Progenitor cell of endocrine pancreas (in vitro differentiated cells): ENCODE measurements at regions not wholly inside any gene's neighbourhood (a gene's known extent, or its start where the extent isn't known, plus 50 kb on each side); places are given as distances from the start of the nearest gene placed in this dataset.

Source experiments
- DNase-seq: peaks from one replicate; pipeline ENCODE4 v3.0.0; 2021; ENCODE audit warnings: low spot score; ENCODE audit not compliant: unreplicated experiment
- H3K27ac Mint-ChIP-seq: 2 replicates; pipeline ENCODE4 v1.8.0; 2021; ENCODE audit warnings: mild to moderate bottlenecking, moderate library complexity, mixed read lengths
- H3K27me3 Mint-ChIP-seq: 2 replicates; pipeline ENCODE4 v1.8.0; 2021; ENCODE audit warnings: mixed read lengths
- H3K36me3 Mint-ChIP-seq: 2 replicates; pipeline ENCODE4 v1.8.0; 2022; ENCODE audit warnings: mixed read lengths; ENCODE audit not compliant: insufficient read depth
- H3K4me1 Mint-ChIP-seq: 2 replicates; pipeline ENCODE4 v1.8.0; 2021; ENCODE audit warnings: low read depth, mixed read lengths
- H3K4me3 Mint-ChIP-seq: 2 replicates; pipeline ENCODE4 v1.8.0; 2021; ENCODE audit warnings: low read depth, mild to moderate bottlenecking, moderate library complexity, mixed read lengths
- H3K9me3 Mint-ChIP-seq: 2 replicates; pipeline ENCODE4 v1.8.0; 2021; ENCODE audit warnings: low read depth, mixed read lengths
- TF ChIP-seq, protein P1 (sequence below): fragments of 200-600 bp; sonication (generic); IDR thresholded peaks from one replicate; pipeline ENCODE4 v1.5.0; 2021; ENCODE audit warnings: antibody characterized with exemption, mild to moderate bottlenecking; ENCODE audit not compliant: unreplicated experiment

DNA sequence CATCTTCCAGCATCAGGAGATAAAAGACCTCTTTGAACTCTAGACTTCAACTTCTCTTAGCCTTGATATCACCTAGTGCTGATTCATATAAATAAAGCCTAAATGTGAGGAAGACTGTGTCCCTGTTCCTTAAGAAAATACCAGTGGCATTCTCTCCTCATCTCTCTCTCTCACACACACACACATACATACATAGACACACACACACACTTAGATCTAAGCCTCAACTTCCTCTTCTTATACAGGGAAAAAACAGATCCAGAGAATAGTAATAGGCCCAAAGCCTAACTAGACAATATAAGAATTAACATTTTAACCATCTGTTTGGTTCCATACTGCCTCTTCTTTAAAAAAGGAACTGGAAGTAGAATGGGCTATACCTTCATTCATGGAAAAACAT lies 195.3 kb upstream of the NR4A3 start:
- Mint-ChIP-seq H3K9me3 (no peaks in the 10 kb centered on the region), H3K27ac (no peak overlapping the region), H3K27me3 (no peaks in the 10 kb centered on the region), H3K36me3 (no peaks in the 10 kb centered on the region), H3K4me3 (no peak overlapping the region), H3K4me1 (no peaks in the 10 kb centered on the region)
- DNase-seq = no peak
- TF ChIP-seq, protein P1, sequence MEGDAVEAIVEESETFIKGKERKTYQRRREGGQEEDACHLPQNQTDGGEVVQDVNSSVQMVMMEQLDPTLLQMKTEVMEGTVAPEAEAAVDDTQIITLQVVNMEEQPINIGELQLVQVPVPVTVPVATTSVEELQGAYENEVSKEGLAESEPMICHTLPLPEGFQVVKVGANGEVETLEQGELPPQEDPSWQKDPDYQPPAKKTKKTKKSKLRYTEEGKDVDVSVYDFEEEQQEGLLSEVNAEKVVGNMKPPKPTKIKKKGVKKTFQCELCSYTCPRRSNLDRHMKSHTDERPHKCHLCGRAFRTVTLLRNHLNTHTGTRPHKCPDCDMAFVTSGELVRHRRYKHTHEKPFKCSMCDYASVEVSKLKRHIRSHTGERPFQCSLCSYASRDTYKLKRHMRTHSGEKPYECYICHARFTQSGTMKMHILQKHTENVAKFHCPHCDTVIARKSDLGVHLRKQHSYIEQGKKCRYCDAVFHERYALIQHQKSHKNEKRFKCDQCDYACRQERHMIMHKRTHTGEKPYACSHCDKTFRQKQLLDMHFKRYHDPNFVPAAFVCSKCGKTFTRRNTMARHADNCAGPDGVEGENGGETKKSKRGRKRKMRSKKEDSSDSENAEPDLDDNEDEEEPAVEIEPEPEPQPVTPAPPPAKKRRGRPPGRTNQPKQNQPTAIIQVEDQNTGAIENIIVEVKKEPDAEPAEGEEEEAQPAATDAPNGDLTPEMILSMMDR = no peak

DNA sequence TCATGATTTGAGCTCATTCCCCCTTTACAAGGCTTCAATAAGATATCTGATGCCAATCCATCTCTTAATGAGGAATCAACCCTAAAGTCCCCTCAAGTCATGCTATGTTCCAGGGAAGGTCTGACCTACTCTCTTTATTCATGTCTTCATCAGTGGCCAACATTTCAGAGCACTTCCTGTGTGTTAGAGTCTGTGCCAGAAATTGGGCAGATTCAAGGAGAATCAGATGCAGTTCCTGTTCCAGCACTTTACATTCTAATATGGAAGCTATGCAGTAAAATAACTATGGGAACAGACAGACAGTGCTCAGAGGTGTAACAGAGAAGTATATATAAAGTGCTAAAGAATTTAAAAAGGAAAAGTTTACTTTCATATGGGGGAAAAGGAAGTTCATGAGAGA lies 193.4 kb upstream of the NR4A3 start:
- DNase-seq = no peak
- no peak overlapping the region for H3K4me3 Mint-ChIP-seq
- TF ChIP-seq, protein P1 = no peak
- H3K36me3 Mint-ChIP-seq = no peaks in the 10 kb centered on the region
- H3K9me3 Mint-ChIP-seq = no peaks in the 10 kb centered on the region
- no peaks in the 10 kb centered on the region for H3K27me3 Mint-ChIP-seq
- no peaks in the 10 kb centered on the region for H3K4me1 Mint-ChIP-seq
- no peak overlapping the region for H3K27ac Mint-ChIP-seq

DNA sequence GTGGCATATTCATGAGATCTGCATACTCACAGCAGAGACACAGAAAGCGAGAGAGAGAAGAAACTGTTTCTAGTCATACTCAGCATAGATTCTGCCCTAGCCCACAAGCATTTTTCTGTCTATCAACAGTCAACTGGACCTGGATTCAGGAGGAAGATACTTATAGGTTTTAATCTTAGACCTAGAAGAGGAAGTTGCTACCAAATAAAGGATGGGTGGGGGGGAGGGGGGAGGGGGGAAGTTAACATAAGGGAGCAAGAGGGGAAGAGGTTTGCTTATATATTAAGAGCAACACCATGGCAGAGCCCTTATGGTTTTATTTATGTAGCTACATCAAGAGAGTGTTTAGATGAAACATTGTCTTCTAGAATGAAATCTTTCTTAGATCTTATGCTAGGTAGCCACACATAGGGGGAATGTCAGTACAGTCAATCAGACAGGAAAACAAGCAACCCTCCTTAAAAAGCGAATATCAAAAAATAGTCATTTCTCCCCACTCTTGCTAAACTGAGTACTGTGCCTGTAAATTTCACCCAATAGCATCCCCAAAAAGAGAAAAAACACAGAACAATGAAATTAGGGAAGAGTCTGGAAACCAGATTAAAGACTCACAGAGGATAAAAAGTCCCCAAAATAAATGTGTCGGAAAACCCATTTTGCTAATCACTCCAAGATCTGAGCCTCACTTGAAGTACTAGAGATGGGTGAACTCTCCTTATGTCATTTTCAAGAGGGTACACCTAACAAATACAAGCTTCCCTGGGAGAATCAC lies 192.7 kb upstream of the NR4A3 start:
- H3K4me1 Mint-ChIP-seq = no peaks in the 10 kb centered on the region
- no peaks in the 10 kb centered on the region for H3K9me3 Mint-ChIP-seq
- H3K4me3 Mint-ChIP-seq = no peak overlapping the region
- no peaks in the 10 kb centered on the region for H3K27me3 Mint-ChIP-seq
- no peaks in the 10 kb centered on the region for H3K36me3 Mint-ChIP-seq
- DNase-seq = no peak
- H3K27ac Mint-ChIP-seq = no peak overlapping the region
- TF ChIP-seq, protein P1 = no peak

DNA sequence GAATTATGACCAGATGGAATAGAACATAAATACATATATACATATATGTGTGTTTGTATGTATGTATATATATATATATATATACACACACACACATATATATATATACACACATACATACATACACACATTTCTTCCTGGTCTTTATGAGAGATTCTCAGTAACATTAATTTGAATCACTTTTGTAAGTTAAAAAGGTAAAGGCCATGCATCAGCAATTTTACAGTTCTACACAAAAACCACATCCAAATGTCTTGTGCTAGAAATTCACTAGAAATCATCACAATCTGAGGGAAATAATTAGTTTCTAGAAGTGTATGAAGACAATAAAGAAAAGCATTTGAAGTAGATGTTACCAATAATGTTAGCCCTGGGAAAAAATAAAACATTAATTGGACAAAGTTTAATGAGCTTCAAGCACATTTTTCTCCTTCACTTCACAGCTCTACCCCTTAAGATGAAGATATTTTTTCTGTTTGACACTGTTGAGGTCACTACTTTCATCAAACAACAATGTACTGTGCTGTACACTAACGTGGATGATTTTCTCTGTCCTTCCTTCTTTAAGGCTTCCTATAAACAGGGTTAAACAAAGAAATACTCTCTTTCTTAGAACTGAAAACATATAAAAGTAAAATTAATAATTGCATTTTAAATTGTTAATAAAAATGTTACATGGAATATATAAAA lies 189.2 kb upstream of the NR4A3 start:
- Mint-ChIP-seq H3K4me3 (no peak overlapping the region), H3K27me3 (no peaks in the 10 kb centered on the region), H3K9me3 (no peaks in the 10 kb centered on the region), H3K27ac (no peak overlapping the region), H3K4me1 (peaks cover 3% of the 10 kb centered on the region), H3K36me3 (no peaks in the 10 kb centered on the region)
- TF ChIP-seq, protein P1 = no peak
- no peak for DNase-seq

DNA sequence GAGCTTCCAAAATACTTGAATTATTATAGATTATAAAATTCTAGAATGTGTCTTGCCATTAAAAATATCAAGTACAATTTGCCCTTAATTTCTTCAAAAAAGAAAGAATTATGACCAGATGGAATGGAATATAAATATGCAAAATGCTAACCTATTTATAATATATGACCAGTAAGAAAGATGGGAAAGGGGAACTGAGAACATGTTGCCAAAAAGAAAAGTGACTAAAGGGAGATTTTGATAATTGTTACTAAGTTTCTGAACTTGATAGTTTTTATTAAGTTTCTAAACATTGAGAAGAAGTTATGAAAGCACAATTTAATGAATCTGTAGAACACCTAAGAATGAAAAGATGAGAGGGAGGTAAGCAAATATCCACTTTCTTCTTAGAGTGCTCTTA lies 188.4 kb upstream of the NR4A3 start:
- no peaks in the 10 kb centered on the region for H3K36me3 Mint-ChIP-seq

More for the DNA sequence above, 188.4 kb upstream of the NR4A3 start:
- Mint-ChIP-seq H3K9me3 (no peaks in the 10 kb centered on the region), H3K4me1 (peaks cover 3% of the 10 kb centered on the region), H3K27ac (no peak overlapping the region), H3K4me3 (no peak overlapping the region), H3K27me3 (no peaks in the 10 kb centered on the region)
- no peak for DNase-seq
- TF ChIP-seq, protein P1 = no peak
